Stomach (tissue), 4 donors: ENCODE measurements at regions not wholly inside any gene's neighbourhood (a gene's known extent, or its start where the extent isn't known, plus 50 kb on each side); places are given as distances from the start of the nearest gene placed in this dataset.
"Not testable (repeated sequence)": the region's sequence is repeated elsewhere in the genome, so short reads cannot be mapped to it uniquely, and the experiment has no call there.

Source experiments
- POLR2AphosphoS5 ChIP-seq, 3 donors: sonication (generic); formaldehyde crosslinking; IDR thresholded peaks; one replicate each; pipeline ENCODE4 v1.6.1; 2016; ENCODE audit warnings: antibody characterized with exemption in 3 of 3
- TF ChIP-seq, protein P1 (sequence below), 7 experiments: fragments of 450-650 bp in 4 of 7; fragments of 200-600 bp in 3 of 7; sonication (generic) in 3 of 7; IDR thresholded peaks; one replicate each; pipeline ENCODE4 v1.5.1; 2016 to 2019; ENCODE audit warnings: antibody characterized with exemption in 7 of 7, control low read depth in 2 of 7, mild to moderate bottlenecking in 1 of 7

DNA sequence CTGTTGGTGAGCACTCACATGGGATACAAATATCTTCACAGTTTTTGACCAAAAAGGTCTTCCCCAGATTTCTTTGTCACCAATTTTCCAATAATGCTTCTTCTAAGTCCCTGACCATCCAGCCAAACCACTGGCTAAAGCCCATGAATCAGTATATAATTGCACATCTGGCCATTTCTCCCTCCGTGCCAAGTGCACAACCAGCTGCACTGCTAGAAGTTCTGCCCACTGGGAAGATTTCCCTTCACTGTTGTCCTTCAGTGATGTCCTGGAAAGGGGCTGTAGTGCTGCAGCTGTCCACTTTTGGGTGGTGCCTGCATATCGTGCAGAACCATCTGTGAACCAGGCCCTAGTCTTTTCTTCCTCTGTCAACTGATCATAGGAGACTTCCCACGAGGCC is 609.3 kb downstream of the XPNPEP1 start:
- TF ChIP-seq, protein P1, sequence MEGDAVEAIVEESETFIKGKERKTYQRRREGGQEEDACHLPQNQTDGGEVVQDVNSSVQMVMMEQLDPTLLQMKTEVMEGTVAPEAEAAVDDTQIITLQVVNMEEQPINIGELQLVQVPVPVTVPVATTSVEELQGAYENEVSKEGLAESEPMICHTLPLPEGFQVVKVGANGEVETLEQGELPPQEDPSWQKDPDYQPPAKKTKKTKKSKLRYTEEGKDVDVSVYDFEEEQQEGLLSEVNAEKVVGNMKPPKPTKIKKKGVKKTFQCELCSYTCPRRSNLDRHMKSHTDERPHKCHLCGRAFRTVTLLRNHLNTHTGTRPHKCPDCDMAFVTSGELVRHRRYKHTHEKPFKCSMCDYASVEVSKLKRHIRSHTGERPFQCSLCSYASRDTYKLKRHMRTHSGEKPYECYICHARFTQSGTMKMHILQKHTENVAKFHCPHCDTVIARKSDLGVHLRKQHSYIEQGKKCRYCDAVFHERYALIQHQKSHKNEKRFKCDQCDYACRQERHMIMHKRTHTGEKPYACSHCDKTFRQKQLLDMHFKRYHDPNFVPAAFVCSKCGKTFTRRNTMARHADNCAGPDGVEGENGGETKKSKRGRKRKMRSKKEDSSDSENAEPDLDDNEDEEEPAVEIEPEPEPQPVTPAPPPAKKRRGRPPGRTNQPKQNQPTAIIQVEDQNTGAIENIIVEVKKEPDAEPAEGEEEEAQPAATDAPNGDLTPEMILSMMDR (IDR thresholded peaks at IDR 0.05), result not testable (repeated sequence)
- TF ChIP-seq POLR2AphosphoS5 (IDR thresholded peaks at IDR 0.05), result not testable (repeated sequence)
